GM23338 (cell line): ENCODE measurements at regions not wholly inside any gene's neighbourhood (a gene's known extent, or its start where the extent isn't known, plus 50 kb on each side); places are given as distances from the start of the nearest gene placed in this dataset.

Experiments
- ATAC-seq: fragments of 200-7000 bp; cut with Tn5 transposase; 3 replicates; pipeline ENCODE4 v1.9.1; 2020
- DNase-seq: peaks from one replicate; pipeline ENCODE4 v3.0.0-alpha.2; 2015; ENCODE audit warnings: low spot score
- H2AFZ ChIP-seq: fragments of 200-600 bp; sonication (generic); 2 replicates; pipeline ENCODE4 v1.8.0; 2016; ENCODE audit warnings: antibody characterized with exemption, mild to moderate bottlenecking, moderate library complexity
- H3F3A ChIP-seq: fragments of 200-600 bp; sonication (generic); replicated peaks from 2 replicates; pipeline ENCODE4 v1.8.0; 2017; ENCODE audit warnings: antibody characterized with exemption, mixed run types, low read depth
- H3K27ac ChIP-seq: fragments of 200-600 bp; sonication (generic); 2 replicates; pipeline ENCODE4 v1.6.1; 2016; ENCODE audit warnings: low read depth
- H3K27me3 ChIP-seq: fragments of 200-600 bp; sonication (generic); 2 replicates; pipeline ENCODE4 v1.8.0; 2016; ENCODE audit warnings: mild to moderate bottlenecking, mixed run types, moderate library complexity; ENCODE audit not compliant: insufficient read depth
- H3K36me3 ChIP-seq: fragments of 200-600 bp; sonication (generic); 2 replicates; pipeline ENCODE4 v1.8.0; 2016; ENCODE audit warnings: mild to moderate bottlenecking; ENCODE audit not compliant: insufficient read depth
- H3K4me1 ChIP-seq: fragments of 200-600 bp; sonication (generic); 2 replicates; pipeline ENCODE4 v1.8.0; 2016; ENCODE audit warnings: mild to moderate bottlenecking, moderate library complexity; ENCODE audit not compliant: insufficient read depth
- H3K4me2 ChIP-seq: fragments of 200-600 bp; sonication (generic); 2 replicates; pipeline ENCODE4 v1.7.1; 2017; ENCODE audit warnings: mixed run types
- H3K4me3 ChIP-seq: fragments of 200-600 bp; sonication (generic); 2 replicates; pipeline ENCODE4 v1.6.1; 2016; ENCODE audit warnings: mixed run types
- H3K79me2 ChIP-seq: fragments of 200-600 bp; sonication (generic); replicated peaks from 2 replicates; pipeline ENCODE4 v1.8.0; 2017; ENCODE audit warnings: mild to moderate bottlenecking; ENCODE audit not compliant: insufficient read depth
- H3K9me2 ChIP-seq: fragments of 200-600 bp; sonication (generic); 2 replicates; pipeline ENCODE4 v1.8.0; 2017; ENCODE audit not compliant: insufficient read depth
- H4K20me1 ChIP-seq: fragments of 200-600 bp; sonication (generic); replicated peaks from 2 replicates; pipeline ENCODE4 v1.8.0; 2017; ENCODE audit warnings: mild to moderate bottlenecking; ENCODE audit not compliant: insufficient read depth
- H3K27ac Mint-ChIP-seq: 2 replicates; pipeline ENCODE4 v1.8.0; 2020; ENCODE audit warnings: inconsistent platforms, mild to moderate bottlenecking, moderate library complexity, mixed read lengths
- H3K27me3 Mint-ChIP-seq: 3 replicates; pipeline ENCODE4 v1.8.0; 2022; ENCODE audit warnings: low read depth, mild to moderate bottlenecking, moderate library complexity, mixed read lengths, inconsistent platforms; ENCODE audit not compliant: insufficient read depth, poor library complexity
- H3K36me3 Mint-ChIP-seq: 3 replicates; pipeline ENCODE4 v1.8.0; 2021; ENCODE audit warnings: low read depth, mild to moderate bottlenecking, inconsistent platforms, moderate library complexity, mixed read lengths
- H3K4me1 Mint-ChIP-seq: 3 replicates; pipeline ENCODE4 v1.8.0; 2020; ENCODE audit warnings: mild to moderate bottlenecking, inconsistent platforms, mixed read lengths
- H3K4me3 Mint-ChIP-seq: 3 replicates; pipeline ENCODE4 v1.8.0; 2021; ENCODE audit warnings: moderate library complexity, mild to moderate bottlenecking, inconsistent platforms, mixed read lengths
- H3K9me3 Mint-ChIP-seq: 3 replicates; pipeline ENCODE4 v1.8.0; 2020; ENCODE audit warnings: moderate library complexity, mild to moderate bottlenecking, inconsistent platforms, mixed read lengths
- CREB1 ChIP-seq: fragments of 250-450 bp; sonication (Bioruptor Pico); IDR thresholded peaks from 2 replicates; pipeline ENCODE4 v1.5.0; 2020; ENCODE audit warnings: low read depth, mild to moderate bottlenecking, moderate library complexity
- CTCF ChIP-seq, 2 experiments: fragments of 200-600 bp in 1 of 2; sonication (generic) in 1 of 2; conservative IDR thresholded peaks; 2 replicates each; pipeline versions ENCODE4 v1.5.1 to v1.6.1; 2016 to 2017; ENCODE audit warnings: antibody characterized with exemption in 2 of 2, low read depth in 2 of 2, mild to moderate bottlenecking in 2 of 2, moderate library complexity in 1 of 2
- ETS1 ChIP-seq: IDR thresholded peaks from 2 replicates; pipeline ENCODE4 v1.6.1; 2016; ENCODE audit warnings: antibody characterized with exemption
- EZH2 ChIP-seq: fragments of 200-600 bp; sonication (generic); IDR thresholded peaks from one replicate; pipeline ENCODE4 v1.8.0; 2017; ENCODE audit warnings: antibody characterized with exemption, mild to moderate bottlenecking, low read depth; ENCODE audit not compliant: unreplicated experiment
- EZH2phosphoT487 ChIP-seq: fragments of 200-600 bp; sonication (generic); IDR thresholded peaks from one replicate; pipeline ENCODE4 v1.8.1; 2018; ENCODE audit warnings: antibody characterized with exemption; ENCODE audit not compliant: unreplicated experiment
- NANOG ChIP-seq: IDR thresholded peaks from 2 replicates; pipeline ENCODE4 v1.6.1; 2016; ENCODE audit warnings: antibody characterized with exemption, borderline replicate concordance
- POLR2AphosphoS5 ChIP-seq: IDR thresholded peaks from 2 replicates; pipeline ENCODE4 v1.6.1; 2016; ENCODE audit warnings: antibody characterized with exemption, low read depth
- REST ChIP-seq: IDR thresholded peaks from one replicate; pipeline ENCODE4 v1.6.1; 2018; ENCODE audit warnings: antibody characterized with exemption; ENCODE audit not compliant: unreplicated experiment
- STAT1 ChIP-seq: IDR thresholded peaks from one replicate; pipeline ENCODE4 v1.6.1; 2016; ENCODE audit warnings: antibody characterized with exemption; ENCODE audit not compliant: unreplicated experiment
- ZNF114 ChIP-seq: fragments of 250-450 bp; sonication (Bioruptor Pico); IDR thresholded peaks from 2 replicates; pipeline ENCODE4 v1.5.0; 2020; ENCODE audit warnings: mild to moderate bottlenecking, moderate library complexity
- ZNF331 ChIP-seq: fragments of 250-450 bp; sonication (Bioruptor Pico); IDR thresholded peaks from 2 replicates; pipeline ENCODE4 v1.5.0; 2020; ENCODE audit warnings: low read depth, mild to moderate bottlenecking, moderate library complexity
- ZNF462 ChIP-seq: fragments of 250-450 bp; sonication (Bioruptor Pico); IDR thresholded peaks from 2 replicates; pipeline ENCODE4 v1.5.0; 2020; ENCODE audit warnings: mild to moderate bottlenecking, moderate library complexity

GRCh38 chr10:33801705-33802104 lies 467.2 kb upstream of the NRP1 start:
- Histone ChIP-seq H3K27me3 (no peaks in the 10 kb centered on the region), H3K79me2 (no peaks in the 10 kb centered on the region), H3K27ac (no peak overlapping the region), H4K20me1 (no peaks in the 10 kb centered on the region), H2AFZ (no peak overlapping the region), H3K4me3 (no peak overlapping the region), H3F3A (no peaks in the 10 kb centered on the region), H3K9me2 (0 out of 2 replicates have a peak, but pooled peaks cover 6% of the 10 kb centered on the region), H3K4me2 (no peak overlapping the region), H3K4me1 (peaks cover 4% of the 10 kb centered on the region; the same call in 1 of the 2 replicates), H3K36me3 (no peaks in the 10 kb centered on the region; the same call in 1 of the 2 replicates)
- no peaks in the 10 kb centered on the region for H3K9me3 Mint-ChIP-seq
- H3K27me3 Mint-ChIP-seq: no peaks in the 10 kb centered on the region
- TF ChIP-seq ZNF114 (CRISPR knock-in tag) (no peak), EZH2 (no peak), REST (no peak), CREB1 (no peak), ZNF331 (CRISPR knock-in tag) (no peak), NANOG (no peak), ETS1 (no peak), EZH2phosphoT487 (no peak), POLR2AphosphoS5 (no peak), CTCF (conservative IDR thresholded peaks at IDR 0.05; ENCODE audit: low read depth in 2 of 2) (no peak), ZNF462 (no peak), STAT1 (no peak)
- H3K4me3 Mint-ChIP-seq: no peak overlapping the region
- no peaks in the 10 kb centered on the region for H3K36me3 Mint-ChIP-seq
- no peak overlapping the region for H3K27ac Mint-ChIP-seq
- no peak for DNase-seq
- H3K4me1 Mint-ChIP-seq: peaks cover 12% of the 10 kb centered on the region
- no peak for ATAC-seq
